ENCODE measurements at regions not wholly inside any gene's neighbourhood (a gene's known extent, or its start where the extent isn't known, plus 50 kb on each side); places are given as distances from the start of the nearest gene placed in this dataset.

GRCh38 chr17:79463421-79464317 lies 147.2 kb downstream of the RBFOX3 start:
- Histone ChIP-seq H3K79me2 (ENCODE audit: insufficient read depth, low read length) (no peaks in the 10 kb centered on the region), H3K9me2 (ENCODE audit: insufficient read depth) (no peaks in the 10 kb centered on the region), H3K4me1 (ENCODE audit: control insufficient read depth in 1 of 2, insufficient read depth in 2 of 2, low read length in 2 of 2) (peaks cover 0 to 8% of the 10 kb centered on the region in 2 experiments; a peak in 2 of 4 replicates), H2AFZ (ENCODE audit: low read depth, low read length, poor library complexity, severe bottlenecking) (no peak overlapping the region), H3K4me2 (ENCODE audit: low read length) (no peak overlapping the region), H3K4me3 (replicated peaks in 1 of 2; ENCODE audit: low read depth in 1 of 2, low read length in 2 of 2) (no peak overlapping the region), H3K36me3 (ENCODE audit: control insufficient read depth in 1 of 2, insufficient read depth in 2 of 2, low read length in 2 of 2) (no peaks in the 10 kb centered on the region), H3K9me3 (ENCODE audit: control insufficient read depth in 1 of 2, insufficient read depth in 1 of 2, low read depth in 1 of 2, low read length in 2 of 2) (no peaks in the 10 kb centered on the region), H3K27ac (ENCODE audit: low read depth, low read length) (no peak overlapping the region), H4K20me1 (ENCODE audit: insufficient read depth) (no peaks in the 10 kb centered on the region), H3K9ac (ENCODE audit: low read length) (no peak overlapping the region), H3K27me3 (ENCODE audit: insufficient read depth, low read length) (peaks cover 13% of the 10 kb centered on the region; the same call in 1 of the 2 replicates)
- BruUV-seq (replicated peaks), result no TSS peak
- ATAC-seq (no peak), DNase-seq (ENCODE audit: low read depth, low spot score) (no peak)
- ChIA-PET POLR2A (no interaction called here), RAD21 (ENCODE audit: low non-redundant PET in 1 of 2, low total read pairs in 2 of 2, uncharacterized antibody in 2 of 2, unreplicated experiment in 2 of 2) (no interaction called here), CTCF (no interaction called here)
- intact Hi-C loops (cut with micrococcal nuclease), result no loop called here
- no peak for TF ChIP-seq RAD21 (IDR thresholded peaks at IDR 0.05; ENCODE audit: low read depth)
- no peak for TF ChIP-seq SRF (IDR thresholded peaks at IDR 0.05; ENCODE audit: low read depth)
- TF ChIP-seq EGR1 (IDR thresholded peaks at IDR 0.05; ENCODE audit: low read depth), result no peak
- TF ChIP-seq TCF7L2 (IDR thresholded peaks at IDR 0.05; ENCODE audit: borderline replicate concordance, extremely low read depth, insufficient read depth, insufficient read length), result no peak
- no peak for TF ChIP-seq EZH2phosphoT487 (IDR thresholded peaks at IDR 0.05; ENCODE audit: borderline replicate concordance)
- no peak for TF ChIP-seq POLR2AphosphoS5 (IDR thresholded peaks at IDR 0.05; ENCODE audit: low read depth, low read length)
- TF ChIP-seq EZH2 (IDR thresholded peaks at IDR 0.05), result no peak
- TF ChIP-seq POLR2A (IDR thresholded peaks at IDR 0.05; ENCODE audit: borderline replicate concordance, extremely low read depth, insufficient read depth, insufficient read length), result no peak
- TF ChIP-seq ELF1 (IDR thresholded peaks at IDR 0.05; ENCODE audit: borderline replicate concordance, low read depth), result no peak
- no peak for TF ChIP-seq SIN3A (IDR thresholded peaks at IDR 0.05; ENCODE audit: low read depth)
- TF ChIP-seq REST (IDR thresholded peaks at IDR 0.05; ENCODE audit: low read depth), result no peak
- TF ChIP-seq CTCF (IDR thresholded peaks at IDR 0.05 in 2 of 3, conservative IDR thresholded peaks at IDR 0.05 in 1 of 3; ENCODE audit: borderline replicate concordance in 1 of 3, insufficient read depth in 1 of 3, low read depth in 2 of 3, low read length in 2 of 3), result no peak
- no peak for TF ChIP-seq SP1 (IDR thresholded peaks at IDR 0.05; ENCODE audit: low read depth)
- TF ChIP-seq CEBPB (IDR thresholded peaks at IDR 0.05; ENCODE audit: low read depth), result no peak
- TF ChIP-seq MAX (IDR thresholded peaks at IDR 0.05), result no peak
- no peak for TF ChIP-seq ZBTB33 (IDR thresholded peaks at IDR 0.05; ENCODE audit: extremely low read depth, insufficient replicate concordance, low read length)
- no peak for TF ChIP-seq JUND (IDR thresholded peaks at IDR 0.05)
- no peak for TF ChIP-seq ATF3 (IDR thresholded peaks at IDR 0.05)
